GM10266 (cell line): ENCODE measurements at regions not wholly inside any gene's neighbourhood (a gene's known extent, or its start where the extent isn't known, plus 50 kb on each side); places are given as distances from the start of the nearest gene placed in this dataset.
A peak's percentile ranks its signal among the peaks of the same experiment; 100 is the strongest.

ENCODE experiments used
- DNase-seq: peaks from one replicate; pipeline ENCODE4 v3.0.0; 2012; ENCODE audit errors: extremely low spot score
- TF ChIP-seq, protein P1 (sequence below): IDR thresholded peaks from 2 replicates; pipeline ENCODE4 v1.5.1; 2012; ENCODE audit warnings: mild to moderate bottlenecking, low read depth; ENCODE audit not compliant: control insufficient read depth, insufficient read depth; ENCODE audit errors: missing control alignments

DNA sequence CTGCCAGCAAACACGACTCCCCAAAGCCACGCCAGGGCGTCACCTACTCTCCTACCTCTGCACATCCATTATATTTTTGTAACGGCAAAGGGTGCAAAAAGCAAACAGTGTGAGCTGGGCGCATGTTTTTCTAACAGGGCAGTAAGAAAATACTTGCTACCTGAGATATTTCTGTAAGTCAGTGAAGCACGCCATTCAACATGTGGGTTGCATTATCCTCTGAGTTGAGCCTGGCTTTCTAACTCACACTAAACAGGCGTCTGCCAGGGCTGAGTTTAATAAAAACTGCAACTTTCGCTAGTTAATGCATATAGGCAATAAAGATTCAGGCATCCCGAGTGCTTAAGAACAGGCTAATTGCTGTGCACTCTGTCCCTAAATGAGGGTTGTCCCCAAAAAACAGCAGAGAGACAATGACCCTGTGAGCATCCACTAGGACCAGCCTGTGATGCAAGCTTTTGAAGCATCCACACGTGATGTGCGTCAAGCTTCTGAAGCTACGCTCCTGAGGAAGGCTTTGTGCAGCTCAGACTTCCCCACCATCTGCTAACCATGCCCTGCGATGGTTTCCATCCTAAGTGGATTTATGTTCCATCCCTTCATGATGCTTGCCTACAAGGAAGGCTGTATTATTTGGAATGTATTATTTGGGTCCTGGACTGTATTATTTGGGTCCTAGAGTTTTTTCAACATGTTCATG is 70.0 kb upstream of the SIM2 start:
- TF ChIP-seq, protein P1, sequence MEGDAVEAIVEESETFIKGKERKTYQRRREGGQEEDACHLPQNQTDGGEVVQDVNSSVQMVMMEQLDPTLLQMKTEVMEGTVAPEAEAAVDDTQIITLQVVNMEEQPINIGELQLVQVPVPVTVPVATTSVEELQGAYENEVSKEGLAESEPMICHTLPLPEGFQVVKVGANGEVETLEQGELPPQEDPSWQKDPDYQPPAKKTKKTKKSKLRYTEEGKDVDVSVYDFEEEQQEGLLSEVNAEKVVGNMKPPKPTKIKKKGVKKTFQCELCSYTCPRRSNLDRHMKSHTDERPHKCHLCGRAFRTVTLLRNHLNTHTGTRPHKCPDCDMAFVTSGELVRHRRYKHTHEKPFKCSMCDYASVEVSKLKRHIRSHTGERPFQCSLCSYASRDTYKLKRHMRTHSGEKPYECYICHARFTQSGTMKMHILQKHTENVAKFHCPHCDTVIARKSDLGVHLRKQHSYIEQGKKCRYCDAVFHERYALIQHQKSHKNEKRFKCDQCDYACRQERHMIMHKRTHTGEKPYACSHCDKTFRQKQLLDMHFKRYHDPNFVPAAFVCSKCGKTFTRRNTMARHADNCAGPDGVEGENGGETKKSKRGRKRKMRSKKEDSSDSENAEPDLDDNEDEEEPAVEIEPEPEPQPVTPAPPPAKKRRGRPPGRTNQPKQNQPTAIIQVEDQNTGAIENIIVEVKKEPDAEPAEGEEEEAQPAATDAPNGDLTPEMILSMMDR, result no peak
- no peak for DNase-seq

DNA sequence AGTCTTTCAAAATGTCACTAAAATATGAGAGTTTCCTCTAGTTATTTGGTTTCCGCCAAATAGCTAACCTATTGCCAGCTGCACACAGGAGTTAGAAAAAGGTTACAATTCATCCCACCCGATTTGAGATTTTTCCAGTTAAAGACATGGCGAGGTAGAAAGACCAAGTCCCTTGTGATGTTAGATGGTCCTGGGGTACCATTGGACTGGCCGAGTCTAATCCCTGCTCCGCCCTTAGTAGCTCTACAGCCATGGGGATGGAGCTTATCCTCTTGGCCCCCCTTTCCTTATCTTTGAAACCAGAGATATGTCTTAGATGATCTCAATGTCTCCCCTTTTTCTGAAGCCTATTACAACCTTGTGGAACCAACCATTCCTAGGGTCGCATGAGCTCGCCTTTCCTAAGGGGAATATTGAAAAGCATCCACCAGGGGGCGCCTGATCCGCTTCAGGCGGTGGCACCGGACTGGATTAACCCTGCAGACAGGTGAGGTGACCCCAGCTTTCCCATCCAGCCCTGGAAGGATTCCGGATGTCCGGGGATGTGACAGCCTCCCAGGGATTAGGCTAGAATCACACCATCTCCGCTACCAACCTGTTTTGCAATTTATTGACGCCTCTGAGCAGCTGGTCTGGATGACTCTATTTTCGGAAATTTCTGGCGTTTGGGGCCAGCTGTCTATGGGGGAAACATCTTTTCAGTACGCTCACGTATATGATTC is 68.3 kb upstream of the SIM2 start:
- peak; percentile 71 for DNase-seq
- TF ChIP-seq, protein P1, result peak; percentile 79

DNA sequence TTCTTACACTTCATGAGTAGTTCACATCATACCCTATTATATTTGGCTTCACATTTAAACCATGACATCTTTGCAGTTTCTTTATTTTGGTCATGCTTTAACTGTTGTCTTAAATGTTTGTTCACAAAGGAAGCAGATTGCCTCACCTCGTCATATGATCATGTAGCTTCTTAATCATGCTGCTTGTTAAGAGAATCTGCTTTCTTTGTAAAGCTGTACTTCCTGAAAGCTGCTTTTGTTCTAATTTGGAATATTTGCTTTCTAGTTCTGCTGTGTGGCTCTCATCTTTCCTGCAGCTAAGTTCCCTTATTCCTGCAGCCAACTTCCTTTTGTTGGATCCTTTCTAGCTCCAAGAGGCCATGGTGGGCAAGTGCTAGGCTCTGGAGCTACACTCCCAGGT is 62.9 kb upstream of the SIM2 start:
- TF ChIP-seq, protein P1, result no peak
- DNase-seq, result no peak

DNA sequence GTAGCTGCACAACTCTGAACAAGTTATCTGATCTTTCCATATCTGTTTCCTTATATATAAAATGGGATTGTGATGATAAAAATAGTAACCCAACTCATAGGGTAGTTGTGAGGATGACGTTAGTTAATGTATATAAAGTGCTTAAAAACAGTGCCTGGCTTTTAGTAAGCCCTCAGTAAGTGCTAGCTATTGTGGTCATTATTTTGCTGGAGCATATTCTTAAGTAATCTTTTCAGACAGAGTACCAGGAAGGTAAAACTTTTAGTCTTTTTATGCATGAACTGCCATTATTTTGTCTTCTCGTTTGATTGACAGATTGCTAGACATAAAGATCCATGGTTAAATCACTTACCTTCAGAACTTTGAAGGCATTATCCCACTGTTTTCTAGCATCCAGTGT is 62.5 kb upstream of the SIM2 start:
- DNase-seq, result no peak
- TF ChIP-seq, protein P1, result no peak

DNA sequence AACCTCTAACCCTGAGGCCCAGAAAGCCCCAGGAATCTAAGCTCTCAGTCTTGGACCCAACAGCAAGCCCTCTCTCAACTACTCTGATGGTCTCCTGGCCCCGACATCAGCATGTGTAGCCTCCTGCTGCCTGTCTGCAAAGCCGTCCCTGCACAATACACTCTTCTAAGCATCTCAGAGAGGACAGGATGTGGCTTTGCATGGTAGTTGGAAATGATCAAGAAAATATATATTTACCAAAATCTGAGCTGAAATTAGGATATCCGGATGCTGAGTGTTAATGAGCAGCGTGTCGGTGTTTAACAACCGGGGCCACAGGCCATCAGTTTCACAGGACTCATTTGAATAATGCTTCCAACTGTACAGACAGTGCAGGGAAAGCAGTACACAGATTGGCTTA is 59.1 kb upstream of the SIM2 start:
- TF ChIP-seq, protein P1, result no peak
- no peak for DNase-seq

DNA sequence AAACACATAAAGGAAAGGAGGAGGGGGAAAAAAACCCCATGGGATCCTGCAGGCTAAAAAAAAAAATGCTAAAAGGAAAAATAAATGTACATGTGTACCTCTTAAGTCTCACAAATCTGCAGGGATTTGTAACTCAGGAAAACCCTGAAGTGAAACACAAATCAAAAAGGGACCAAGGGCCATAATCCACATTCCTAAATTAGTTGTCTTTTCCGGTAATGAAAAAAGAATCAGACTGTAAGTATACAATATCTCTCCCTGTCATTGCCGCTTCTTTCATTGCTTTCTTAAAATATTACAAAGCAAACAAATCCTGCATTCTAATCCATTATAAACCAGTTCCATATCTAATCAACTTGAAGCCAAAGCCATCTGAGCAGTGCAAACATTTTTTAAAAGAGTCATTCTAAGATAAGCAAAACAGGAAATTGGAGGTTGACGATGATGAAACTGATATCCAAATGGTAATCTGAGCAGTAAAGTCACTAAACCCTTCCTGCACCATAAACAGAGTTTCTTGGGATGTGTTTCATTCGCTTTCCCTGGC is 58.7 kb upstream of the SIM2 start:
- TF ChIP-seq, protein P1, result no peak
- DNase-seq, result no peak
